ENCODE measurements at regions not wholly inside any gene's neighbourhood (a gene's known extent, or its start where the extent isn't known, plus 50 kb on each side); places are given as distances from the start of the nearest gene placed in this dataset.
"Not testable (repeated sequence)": the region's sequence is repeated elsewhere in the genome, so short reads cannot be mapped to it uniquely, and the experiment has no call there.

DNA sequence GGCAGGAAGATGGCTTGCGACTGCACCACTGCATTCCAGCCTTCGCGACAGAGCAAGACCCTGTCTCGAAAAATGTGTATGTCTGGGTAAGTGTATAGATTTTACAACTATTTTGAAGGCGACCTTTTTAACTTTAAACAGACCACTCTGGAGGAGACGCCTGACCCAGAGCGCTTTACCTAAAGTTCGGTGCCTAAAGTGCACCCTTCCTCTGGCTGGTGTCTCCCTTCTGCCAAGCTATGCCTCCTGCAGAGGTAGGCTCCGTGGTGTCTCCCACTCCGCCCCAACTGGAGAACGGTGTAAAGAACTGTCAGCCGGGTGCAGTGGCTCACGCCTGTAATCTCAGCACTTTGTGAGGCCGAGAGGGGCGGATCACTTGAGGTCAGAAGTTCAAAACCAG is 132.7 kb downstream of the POTEM start:
- DNase-seq; in situ Hi-C loops (cut with HindIII; ENCODE audit: low pct_ligation_motif_present, low pct_unique_long_range_greater_than_20kb, low sequenced_read_pairs): not testable (repeated sequence)

DNA sequence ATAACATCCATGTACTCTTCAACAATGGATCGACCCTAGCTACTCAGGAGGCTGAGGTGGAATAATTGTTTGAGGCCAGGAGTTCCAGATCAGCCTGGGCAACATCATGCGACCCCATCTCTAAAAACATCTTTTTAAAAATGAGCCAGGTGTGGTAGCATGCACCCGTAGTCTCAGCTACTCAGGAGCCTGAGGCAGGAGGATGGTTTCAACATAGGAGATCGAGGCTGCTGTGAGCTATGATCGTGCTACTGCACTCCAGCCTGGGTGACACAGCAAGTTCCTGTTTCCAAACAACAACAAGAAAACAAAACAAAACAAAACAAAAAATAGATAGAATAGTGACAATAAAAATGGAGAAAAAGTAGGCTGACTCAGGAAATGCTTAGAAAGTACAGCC is 138.3 kb downstream of the POTEM start:
- DNase-seq, result not testable (repeated sequence)

DNA sequence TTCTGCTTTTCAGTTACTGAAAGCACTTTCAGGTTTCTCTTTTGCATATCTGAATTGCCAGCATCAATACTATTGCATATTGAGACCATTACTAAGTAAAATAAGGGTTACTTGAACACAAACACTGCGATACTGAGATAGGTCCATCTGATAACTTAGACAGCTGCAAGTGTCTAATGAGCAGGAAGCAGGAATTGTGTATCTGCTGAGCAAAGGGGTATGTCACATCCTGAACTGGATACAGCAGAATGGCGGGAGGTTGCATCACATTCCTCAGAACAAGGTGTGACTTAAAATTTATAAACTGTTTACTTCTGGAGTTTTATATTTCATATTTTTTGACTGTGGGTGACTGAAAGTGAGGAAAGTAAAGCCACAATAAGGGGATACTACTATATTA is 142.7 kb downstream of the POTEM start:
- in situ Hi-C loops (cut with HindIII; ENCODE audit: low pct_ligation_motif_present, low pct_unique_long_range_greater_than_20kb, low sequenced_read_pairs); DNase-seq: not testable (repeated sequence)

More for the DNA sequence above, 138.3 kb downstream of the POTEM start:
- in situ Hi-C loops (cut with HindIII; ENCODE audit: low pct_ligation_motif_present, low pct_unique_long_range_greater_than_20kb, low sequenced_read_pairs), result not testable (repeated sequence)

DNA sequence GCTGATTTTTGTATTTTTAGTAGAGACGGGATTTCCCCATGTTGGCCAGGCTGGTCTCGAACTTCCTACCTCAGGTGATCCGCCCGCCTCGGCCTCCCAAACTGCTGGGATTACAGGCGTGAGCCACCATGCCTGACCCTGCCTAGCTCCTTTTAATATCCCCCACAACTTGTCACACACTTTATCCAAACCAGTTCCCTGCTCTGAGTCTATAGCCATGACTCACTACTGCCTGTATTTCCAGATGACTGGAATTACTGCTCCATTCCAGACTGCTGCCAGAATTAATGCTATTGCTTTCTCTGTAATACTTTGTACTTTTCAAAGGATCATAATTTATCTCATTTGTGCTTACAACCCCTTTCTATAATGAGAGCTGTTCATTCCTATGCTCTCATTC is 153.1 kb downstream of the POTEM start:
- DNase-seq; in situ Hi-C loops (cut with HindIII; ENCODE audit: low pct_ligation_motif_present, low pct_unique_long_range_greater_than_20kb, low sequenced_read_pairs): not testable (repeated sequence)

DNA sequence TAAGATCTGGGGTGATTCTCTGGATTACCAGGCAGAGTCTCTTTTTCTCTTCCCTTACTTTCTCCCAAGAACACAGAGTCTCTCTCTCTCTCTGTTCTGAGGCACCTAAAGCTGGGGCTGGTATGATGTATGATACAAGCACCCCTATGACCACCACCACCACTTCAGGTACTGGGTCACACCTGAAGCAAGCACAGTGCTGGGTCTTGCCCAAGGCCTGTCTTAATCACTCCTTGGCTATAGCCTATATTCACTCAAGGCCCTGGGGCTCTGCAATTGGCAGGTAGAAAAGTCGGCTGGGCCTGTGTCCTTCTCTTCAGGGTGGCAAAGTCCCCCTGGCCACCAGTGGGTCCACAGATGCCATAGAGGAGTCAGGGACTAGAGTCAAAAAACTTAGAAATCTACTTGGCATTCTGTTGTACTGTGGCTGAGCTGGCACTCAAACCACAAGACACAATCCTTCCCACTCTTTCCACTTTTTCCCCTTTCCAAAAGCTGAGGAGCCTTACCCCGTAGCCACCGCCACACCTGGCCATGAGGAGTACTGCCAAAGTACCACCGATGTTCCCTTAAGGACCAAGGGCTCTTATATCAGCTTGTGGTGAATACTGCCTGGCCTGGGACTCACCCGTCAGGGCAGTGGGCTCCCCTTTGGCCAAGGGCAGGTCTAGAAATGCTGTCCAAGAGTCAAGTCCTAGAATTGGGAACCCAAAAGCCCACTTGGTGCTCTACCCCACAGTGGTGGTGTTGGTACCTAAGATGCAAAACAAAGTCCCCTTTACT is 159.2 kb downstream of the POTEM start:
- DNase-seq; in situ Hi-C loops (cut with HindIII; ENCODE audit: low pct_ligation_motif_present, low pct_unique_long_range_greater_than_20kb, low sequenced_read_pairs): not testable (repeated sequence)

DNA sequence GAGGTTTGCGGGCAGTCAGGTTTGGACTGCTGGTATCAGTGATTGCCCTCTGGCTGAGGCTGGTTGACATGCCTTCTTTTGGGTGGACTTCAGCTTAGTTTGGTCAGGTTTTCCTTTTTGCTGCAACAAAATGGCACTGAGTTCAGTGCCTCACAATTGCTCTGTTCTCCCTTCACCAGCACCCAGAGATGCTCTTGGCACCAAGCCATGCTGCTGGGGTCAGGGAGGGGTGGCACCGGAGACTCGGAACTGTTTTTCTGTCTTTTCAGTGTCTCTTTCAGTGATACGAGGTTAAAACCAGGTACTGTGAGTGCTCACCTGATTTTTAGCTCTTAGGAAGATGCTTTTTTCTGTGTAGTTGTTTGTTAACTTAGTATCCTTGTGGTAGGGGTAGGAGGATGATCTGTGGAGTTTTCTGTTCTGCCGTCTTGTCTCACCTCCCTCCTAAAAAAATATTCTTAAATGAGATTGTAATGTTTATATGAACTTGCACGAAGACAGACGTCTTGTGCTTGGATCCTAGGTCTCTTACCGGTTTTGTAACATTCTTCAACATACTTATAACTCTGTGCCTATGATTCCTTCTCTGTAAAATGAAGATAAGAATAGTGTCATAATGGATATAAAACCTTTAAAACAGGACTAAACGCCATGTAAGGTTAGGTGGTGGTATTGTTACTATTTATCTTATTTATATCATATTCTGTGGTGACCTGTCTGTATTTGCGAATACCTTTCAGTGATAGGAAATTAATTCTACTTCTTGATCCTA is 160.6 kb downstream of the POTEM start:
- in situ Hi-C loops (cut with HindIII; ENCODE audit: low pct_ligation_motif_present, low pct_unique_long_range_greater_than_20kb, low sequenced_read_pairs); DNase-seq: not testable (repeated sequence)

DNA sequence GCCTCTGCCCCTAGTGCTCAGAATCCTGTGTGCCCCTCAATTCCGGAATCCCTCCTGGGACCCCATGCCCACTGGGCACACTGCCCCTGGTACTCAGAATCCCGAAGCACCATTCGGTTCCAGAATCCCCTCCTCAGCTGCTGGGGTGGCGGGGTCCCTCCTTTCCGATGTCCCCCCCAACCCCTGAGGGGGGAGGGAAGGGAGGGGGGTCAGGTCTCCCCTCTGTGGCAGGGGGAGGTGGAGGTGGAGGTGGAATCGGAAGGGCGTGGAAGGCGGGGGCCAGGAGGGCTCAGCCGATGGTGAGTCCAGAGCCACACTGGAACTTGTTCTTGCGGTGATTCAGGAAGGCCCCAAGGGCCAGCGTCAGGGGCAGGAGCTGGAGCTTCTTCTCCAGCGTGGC is 164.3 kb downstream of the POTEM start:
- in situ Hi-C loops (cut with HindIII; ENCODE audit: low pct_ligation_motif_present, low pct_unique_long_range_greater_than_20kb, low sequenced_read_pairs); DNase-seq: not testable (repeated sequence)

DNA sequence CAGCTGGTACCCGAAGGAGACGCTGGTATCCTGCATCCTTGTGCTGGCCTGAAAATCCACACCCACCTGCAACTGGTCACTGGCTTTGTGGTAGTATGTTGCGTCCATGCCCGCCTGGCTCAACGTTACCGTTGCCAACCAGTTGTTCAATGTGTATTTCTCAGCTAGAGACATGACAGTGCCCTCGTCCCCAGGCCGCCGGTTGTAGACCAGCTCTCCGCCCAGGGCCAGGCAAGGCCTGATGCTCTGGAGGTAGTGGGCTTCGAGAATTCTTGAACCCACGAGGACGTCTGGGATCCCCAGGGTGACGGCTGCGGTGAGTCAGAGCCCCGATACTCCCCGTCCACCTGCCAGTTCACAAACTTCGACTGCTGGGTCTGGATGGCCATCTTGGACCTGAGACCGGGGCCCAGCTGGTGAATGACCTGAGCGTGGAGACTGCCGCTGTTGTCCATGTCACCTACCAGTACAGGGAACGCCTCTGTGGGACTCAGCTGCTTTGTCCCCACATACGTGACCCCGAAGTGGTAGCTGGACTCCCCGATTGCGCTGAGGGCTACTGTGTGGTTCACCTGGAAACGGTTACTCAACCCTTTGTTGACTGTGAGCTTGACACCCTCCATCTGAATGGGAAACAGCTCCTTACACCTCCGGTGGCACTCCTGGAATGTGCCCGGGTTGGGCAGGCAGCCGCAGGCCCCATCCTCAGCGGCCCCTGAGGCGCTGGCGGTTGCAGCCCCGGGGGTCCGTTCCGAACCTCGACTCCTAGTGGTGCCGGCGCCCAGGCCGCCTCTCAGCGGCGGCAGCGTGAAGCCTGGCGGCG is 165.0 kb downstream of the POTEM start:
- in situ Hi-C loops (cut with HindIII; ENCODE audit: low pct_ligation_motif_present, low pct_unique_long_range_greater_than_20kb, low sequenced_read_pairs); DNase-seq: not testable (repeated sequence)

DNA sequence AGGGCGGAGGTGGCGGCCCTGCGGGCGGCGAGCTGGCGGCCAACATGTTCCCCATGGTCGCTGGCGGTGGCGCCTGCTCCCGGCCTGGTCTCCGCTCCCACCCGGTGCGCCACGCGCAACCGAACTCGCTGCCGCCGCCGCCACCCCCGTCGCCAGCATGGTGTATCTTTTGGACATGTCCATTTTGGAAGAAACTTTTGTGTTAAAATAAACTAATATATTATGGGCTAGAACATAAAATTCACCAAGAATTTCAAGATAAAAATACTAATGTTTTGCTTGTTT is 165.5 kb downstream of the POTEM start:
- in situ Hi-C loops (cut with HindIII; ENCODE audit: low pct_ligation_motif_present, low pct_unique_long_range_greater_than_20kb, low sequenced_read_pairs); DNase-seq: not testable (repeated sequence)

DNA sequence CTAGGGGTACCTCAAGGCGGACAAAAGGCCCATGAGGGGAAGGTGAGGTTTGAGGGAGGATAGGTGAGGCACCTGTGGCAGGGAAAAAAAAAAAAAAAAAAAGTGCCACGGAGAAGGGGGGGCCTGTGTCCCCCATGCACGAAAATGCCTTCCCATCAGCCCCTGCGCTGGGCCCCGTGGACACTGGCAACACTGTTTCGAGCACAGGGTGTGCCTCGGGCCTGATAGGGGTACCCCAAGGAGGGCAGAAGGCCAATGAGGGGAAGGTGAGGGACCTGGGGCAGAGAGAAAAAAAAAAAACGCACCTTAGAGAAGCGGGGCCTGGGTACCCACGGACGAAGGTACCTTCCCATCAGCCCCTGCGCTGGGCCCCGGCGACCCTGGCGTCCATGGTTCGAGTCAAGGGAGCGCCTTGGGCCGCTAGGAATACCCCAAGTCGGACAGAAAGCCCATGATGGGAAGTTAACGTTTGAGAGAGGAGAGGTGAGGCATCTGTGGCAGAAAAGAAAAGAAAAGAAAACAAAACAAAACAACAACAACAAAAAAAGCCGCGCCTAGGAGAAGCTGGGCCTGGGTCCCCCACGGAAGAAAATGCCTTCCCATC is 190.0 kb downstream of the POTEM start:
- in situ Hi-C loops (cut with HindIII; ENCODE audit: low pct_ligation_motif_present, low pct_unique_long_range_greater_than_20kb, low sequenced_read_pairs); DNase-seq: not testable (repeated sequence)

DNA sequence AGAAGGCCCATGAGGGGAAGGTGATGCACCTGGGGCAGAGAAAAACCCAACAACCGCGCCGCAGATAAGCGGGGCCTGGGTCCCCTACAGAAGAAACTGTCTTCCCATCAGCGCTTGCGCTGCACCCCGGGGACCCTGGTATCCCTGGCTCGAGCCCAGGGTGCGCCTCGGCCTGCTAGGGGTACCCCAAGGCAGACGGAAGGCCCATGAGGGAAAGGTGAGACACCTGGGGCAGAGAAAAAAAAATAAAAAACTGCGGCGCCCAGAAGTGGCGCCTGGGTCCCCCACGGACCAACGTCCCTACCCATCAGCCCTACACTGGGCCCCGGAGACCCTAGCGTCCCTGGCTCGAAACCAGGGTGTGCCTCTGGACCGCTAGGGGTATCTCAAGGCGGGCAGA is 190.8 kb downstream of the POTEM start:
- DNase-seq; in situ Hi-C loops (cut with HindIII; ENCODE audit: low pct_ligation_motif_present, low pct_unique_long_range_greater_than_20kb, low sequenced_read_pairs): not testable (repeated sequence)

DNA sequence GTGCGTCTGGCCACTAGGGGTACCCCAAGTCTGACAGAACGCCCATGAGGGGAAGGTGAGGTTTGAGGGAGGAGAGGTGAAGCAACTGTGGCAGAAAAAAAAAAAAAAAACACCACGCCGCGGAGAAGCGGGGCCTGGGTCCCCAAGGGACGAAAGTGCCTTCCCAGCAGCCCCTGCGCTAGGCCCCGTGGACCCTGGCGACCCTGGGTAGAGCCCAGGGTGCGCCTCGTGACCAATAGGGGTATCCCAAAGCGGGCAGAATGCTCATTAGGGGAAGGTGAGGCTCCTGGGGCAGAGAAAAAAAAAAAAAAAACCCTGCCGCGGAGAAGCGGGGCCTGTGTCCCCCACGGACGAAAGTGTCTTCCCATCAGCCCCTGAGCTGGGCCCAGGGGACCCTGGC is 191.4 kb downstream of the POTEM start:
- DNase-seq; in situ Hi-C loops (cut with HindIII; ENCODE audit: low pct_ligation_motif_present, low pct_unique_long_range_greater_than_20kb, low sequenced_read_pairs): not testable (repeated sequence)

DNA sequence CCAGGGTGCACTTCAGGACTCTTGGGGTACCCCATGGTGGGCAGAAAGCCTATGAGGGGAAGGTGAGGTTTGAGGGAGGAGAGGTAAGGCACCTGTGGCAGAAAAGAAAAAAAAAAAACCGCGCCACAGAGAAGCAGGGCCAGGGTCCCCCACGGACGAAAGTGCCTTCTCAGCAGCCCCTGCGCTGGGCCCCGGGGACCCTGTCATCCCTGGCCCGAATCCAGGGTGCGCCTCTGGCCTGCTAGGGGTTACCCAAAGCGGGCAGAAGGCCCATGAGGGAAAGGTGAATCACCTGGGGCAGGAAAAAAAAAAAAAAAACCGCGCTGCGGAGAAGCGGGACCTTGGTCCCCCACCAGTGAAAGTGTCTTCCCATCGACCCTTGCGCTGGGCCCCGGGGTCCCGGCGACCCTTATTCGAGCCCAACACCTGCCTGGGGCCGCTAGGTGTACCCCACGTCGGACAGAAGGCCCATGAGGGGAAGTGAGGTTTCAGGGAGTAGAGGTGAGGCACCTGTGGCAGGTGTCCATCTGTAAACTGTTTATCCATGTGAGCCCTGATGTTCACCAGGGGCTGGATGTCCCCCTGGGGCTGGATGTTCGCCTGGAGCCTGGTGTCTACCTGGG is 191.9 kb downstream of the POTEM start:
- in situ Hi-C loops (cut with HindIII; ENCODE audit: low pct_ligation_motif_present, low pct_unique_long_range_greater_than_20kb, low sequenced_read_pairs); DNase-seq: not testable (repeated sequence)

DNA sequence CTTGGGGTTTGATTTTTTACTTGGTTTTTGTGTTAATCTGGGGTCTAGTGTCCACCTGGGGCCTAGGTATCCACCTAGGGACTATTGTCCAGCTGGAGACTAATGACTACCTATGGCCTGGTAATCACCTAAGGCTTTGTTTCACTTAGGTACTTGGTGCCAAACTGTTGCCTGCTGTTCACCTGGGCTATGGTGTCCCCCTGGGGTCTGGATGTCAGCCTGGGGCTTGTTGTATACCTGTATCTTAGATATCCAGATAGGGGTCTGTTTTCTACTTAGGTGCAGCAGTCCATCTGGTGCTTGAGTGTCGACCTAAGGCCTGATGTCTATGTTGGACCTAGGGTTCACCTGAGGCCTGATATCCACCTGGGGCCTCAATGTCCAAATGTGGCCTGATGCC is 193.1 kb downstream of the POTEM start:
- in situ Hi-C loops (cut with HindIII; ENCODE audit: low pct_ligation_motif_present, low pct_unique_long_range_greater_than_20kb, low sequenced_read_pairs), result not testable (repeated sequence)

DNA sequence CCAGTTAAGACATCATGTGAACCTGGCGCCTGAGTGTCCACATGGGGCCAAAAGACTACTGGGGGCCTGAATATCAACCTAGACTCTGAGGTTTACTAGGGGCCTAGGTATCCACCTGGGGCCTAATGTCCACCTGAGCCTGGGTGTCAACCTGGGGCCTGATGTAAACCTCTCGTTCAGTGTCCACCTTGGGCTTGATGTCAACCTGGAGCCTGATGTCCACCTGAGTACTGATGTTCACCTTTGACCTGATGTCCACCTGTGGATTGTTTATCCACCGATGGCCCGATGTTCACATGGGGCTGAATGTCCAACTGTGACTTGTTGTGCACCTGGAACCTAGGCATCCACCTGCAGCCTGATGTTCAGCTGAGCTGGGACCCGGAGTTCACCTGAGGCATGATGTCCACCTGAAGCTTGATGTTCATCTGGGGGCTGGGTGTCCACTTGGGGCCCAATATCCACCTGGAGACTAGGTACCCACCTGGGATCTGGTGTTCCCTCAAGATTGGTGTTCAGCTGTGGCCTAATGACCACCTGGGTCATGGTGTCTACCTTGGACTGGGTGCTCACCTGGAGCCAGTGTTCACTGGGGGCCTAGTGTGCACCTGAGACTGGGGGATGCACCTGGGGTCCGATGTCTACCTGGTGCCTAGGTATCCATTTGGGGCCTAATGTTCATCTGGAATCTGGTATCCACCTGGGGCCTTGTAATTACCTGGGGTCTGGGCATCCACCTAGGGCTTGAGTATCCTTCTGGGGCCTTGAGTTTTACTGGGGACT is 194.2 kb downstream of the POTEM start:
- peak; percentile 1 for DNase-seq
- in situ Hi-C loops (cut with HindIII; ENCODE audit: low pct_ligation_motif_present, low pct_unique_long_range_greater_than_20kb, low sequenced_read_pairs), result not testable (repeated sequence)

More for the DNA sequence above, 193.1 kb downstream of the POTEM start:
- not testable (repeated sequence) for DNase-seq

DNA sequence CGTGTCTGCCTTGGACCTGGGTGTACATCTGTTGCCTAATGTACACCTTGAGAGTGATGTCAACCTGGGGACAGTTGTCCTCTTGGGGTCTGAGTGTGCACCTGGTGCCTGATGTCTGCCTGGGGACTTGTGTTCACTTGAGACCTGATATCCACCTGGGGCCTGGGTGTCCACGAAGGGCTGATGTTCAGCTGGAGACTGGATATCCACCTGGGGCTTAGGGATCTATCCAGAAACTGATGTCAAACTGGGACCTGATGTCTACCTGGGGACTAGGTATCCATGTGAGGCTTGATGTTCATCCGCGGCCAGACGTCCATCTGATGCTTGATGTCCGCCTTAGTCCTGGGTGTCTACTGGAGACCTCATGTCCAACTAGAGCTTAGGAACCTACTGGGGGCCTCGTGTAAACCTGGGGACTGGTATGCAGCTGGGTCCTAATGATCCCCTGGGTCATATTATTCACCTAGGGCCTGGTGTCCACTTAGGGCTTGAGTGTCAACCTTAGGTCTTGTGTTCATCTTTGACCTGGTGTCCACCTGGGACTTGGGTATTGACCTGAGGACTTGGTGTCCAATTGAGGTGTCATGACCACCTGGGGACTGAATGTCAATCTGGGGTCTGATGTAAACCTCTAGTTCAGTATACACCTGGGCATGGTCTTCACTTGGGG is 194.9 kb downstream of the POTEM start:
- in situ Hi-C loops (cut with HindIII; ENCODE audit: low pct_ligation_motif_present, low pct_unique_long_range_greater_than_20kb, low sequenced_read_pairs); DNase-seq: not testable (repeated sequence)

DNA sequence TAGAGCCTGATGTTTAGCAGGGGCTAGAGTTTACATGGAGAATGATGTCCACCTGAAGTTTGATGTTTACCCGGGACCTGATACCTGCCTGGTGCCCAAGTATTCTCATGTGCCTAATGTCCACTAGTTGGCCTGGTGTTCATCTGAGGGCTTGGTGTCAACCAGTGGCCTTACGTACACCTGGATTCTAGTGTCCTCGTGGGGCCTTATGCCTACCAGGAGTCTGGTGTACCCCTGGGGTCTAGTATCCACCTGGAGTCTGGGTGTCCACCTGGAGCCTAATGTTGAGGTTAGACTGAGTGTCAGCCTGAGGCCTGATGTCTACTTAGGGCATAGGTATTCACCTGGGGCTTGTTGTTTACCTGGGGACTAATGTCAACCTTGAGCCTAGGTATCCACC is 195.7 kb downstream of the POTEM start:
- in situ Hi-C loops (cut with HindIII; ENCODE audit: low pct_ligation_motif_present, low pct_unique_long_range_greater_than_20kb, low sequenced_read_pairs); DNase-seq: not testable (repeated sequence)
